Heart right ventricle (tissue), 16 donors: ENCODE measurements at regions not wholly inside any gene's neighbourhood (a gene's known extent, or its start where the extent isn't known, plus 50 kb on each side); places are given as distances from the start of the nearest gene placed in this dataset.

ENCODE experiments used
- ATAC-seq, 8 donors: fragments of 200-7000 bp; cut with Tn5 transposase; one replicate each; pipeline ENCODE4 v1.9.1; 2020; ENCODE audit warnings: mild to moderate bottlenecking in 8 of 8, moderate library complexity in 8 of 8, moderate number of reproducible peaks in 1 of 8
- DNase-seq, 2 donors: peaks; one replicate each; pipeline ENCODE4 v3.0.0-alpha.2; 2020
- H3K27ac ChIP-seq, 10 donors: fragments of 200-600 bp; sonication (generic) in 2 of 10; one replicate each; pipeline versions ENCODE4 v1.5.0 to v1.8.0; 2020 to 2022; ENCODE audit warnings: mild to moderate bottlenecking in 3 of 10
- H3K27me3 ChIP-seq, 7 donors: fragments of 200-600 bp; one replicate each; pipeline ENCODE4 v1.8.0; 2021 to 2022; ENCODE audit warnings: mild to moderate bottlenecking in 2 of 7
- H3K36me3 ChIP-seq, 9 donors: fragments of 200-600 bp; sonication (generic) in 1 of 9; one replicate each; pipeline versions ENCODE4 v1.5.0 to v1.8.0; 2020 to 2022; ENCODE audit warnings: mild to moderate bottlenecking in 2 of 9
- H3K4me1 ChIP-seq, 9 donors: fragments of 200-600 bp; sonication (generic) in 1 of 9; one replicate each; pipeline versions ENCODE4 v1.5.0 to v1.8.0; 2020 to 2022; ENCODE audit warnings: mild to moderate bottlenecking in 4 of 9
- H3K4me3 ChIP-seq, 10 donors: fragments of 200-600 bp; sonication (generic) in 2 of 10; one replicate each; pipeline versions ENCODE4 v1.5.0 to v1.8.0; 2020 to 2022; ENCODE audit warnings: mild to moderate bottlenecking in 7 of 10, moderate library complexity in 2 of 10
- H3K9me3 ChIP-seq, 11 donors: fragments of 200-600 bp in 10 of 11; sonication (generic) in 2 of 11; one replicate each; pipeline versions ENCODE4 v1.5.0 to v1.8.0; 2013 to 2022; ENCODE audit warnings: mild to moderate bottlenecking in 2 of 11, control low read depth in 1 of 11, moderate library complexity in 1 of 11
- CTCF ChIP-seq, 9 donors: fragments of 200-600 bp; sonication (generic) in 2 of 9; IDR thresholded peaks; one replicate each; pipeline versions ENCODE4 v1.5.0 to v1.8.0; 2021 to 2022; ENCODE audit warnings: antibody characterized with exemption in 9 of 9, mild to moderate bottlenecking in 5 of 9, moderate library complexity in 1 of 9
- WGBS, 2 donors: extraction: QIAGEN DNeasy Blood & Tissue Kit; methylation state at CpG; one replicate each; pipeline ENCODE4 v1.1.7; 2013; ENCODE audit warnings: inconsistent platforms in 1 of 2; 5-methylcytosine and 5-hydroxymethylcytosine counted together
- intact Hi-C, 10 donors: fragments of 100-400 bp; cut with DNase I; formaldehyde crosslinking; loops; one replicate each; pipeline versions ENCODE4 v1.11.1 to v1.14.2; 2022
- donor health status: Arrhythmogenic right ventricular cardiomyopathy.
- donor health status: ischemic (EF 13 %, LVEDD 7.1; RV severe dilation, severe dysfunction).
- donor health status: healthy with polysubstance abuse.
- donor health status: DM: no; HTN: yes; CAD: no.
- donor health status: DM: no; HTN: no; CAD: no.
- donor health status: ischemic (EF 25% LVEDD 6.9; RV normal size, moderate dysfunction).
- donor health status: ischemic (EF 25% LVEDD 5.7; RV mildly dilated, moderate dysfunction).
- donor health status: healthy.
- donor health status: DM: yes; HTN: yes; CAD: no.
- donor health status: Ischemic cardiomyopathy.
- donor health status: ischemic (EF 35%, LVEDD 5.7; RV mildly dilated, moderate dysfunction).
- donor health status: nonischemic (EF 11% LVEDD 7.7; RV severe dilation, severe dysfunction).
- donor health status: DM: yes; HTN: yes; CAD: no.
- donor health status: PGD.
- donor health status: ischemic (EF 29% LVEDD 5.4; RV normal size, mild dysfunction).
- donor health status: nonischemic (EF 23%, LVEDD 6.1; RV moderate dilation, normal function).

GRCh38 chr3:59127071-59127470 lies 77.2 kb upstream of the CFAP20DC start:
- no peaks in the 10 kb centered on the region for H3K27me3 ChIP-seq
- no peak for TF ChIP-seq CTCF (IDR thresholded peaks at IDR 0.05)
- peaks cover 0 to 3% (median 0%) of the 10 kb centered on the region in 9 donors for H3K4me1 ChIP-seq
- no peak for DNase-seq
- no peak overlapping the region for H3K27ac ChIP-seq
- intact Hi-C loops: no loop called here
- no peaks in the 10 kb centered on the region for H3K9me3 ChIP-seq
- no peak overlapping the region for H3K4me3 ChIP-seq
- no peak for ATAC-seq
- H3K36me3 ChIP-seq: no peaks in the 10 kb centered on the region

GRCh38 chr3:59126446-59126845 lies 76.6 kb upstream of the CFAP20DC start:
- H3K4me1 ChIP-seq: peaks cover 0 to 3% (median 0%) of the 10 kb centered on the region in 9 donors
- no peak overlapping the region for H3K27ac ChIP-seq
- WGBS, 2 donors: 89 to 97% methylated on average over 5 of the region's 5 CpGs
- H3K27me3 ChIP-seq: no peaks in the 10 kb centered on the region
- TF ChIP-seq CTCF (IDR thresholded peaks at IDR 0.05): no peak
- H3K36me3 ChIP-seq: no peaks in the 10 kb centered on the region
- ATAC-seq: no peak
- intact Hi-C loops: no loop called here
- no peaks in the 10 kb centered on the region for H3K9me3 ChIP-seq
- no peak for DNase-seq
- no peak overlapping the region for H3K4me3 ChIP-seq

GRCh38 chr3:59121346-59122144 lies 71.7 kb upstream of the CFAP20DC start:
- WGBS, 2 donors: 90 to 93% methylated on average over 7 of the region's 7 CpGs
- intact Hi-C loops: no loop called here
- no peak for ATAC-seq

GRCh38 chr3:59118928-59119327 lies 69.1 kb upstream of the CFAP20DC start:
- 97 to 99% methylated on average over 3 of the region's 3 CpGs for WGBS, 2 donors
- Histone ChIP-seq H3K4me3 (no peak overlapping the region), H3K36me3 (no peaks in the 10 kb centered on the region), H3K9me3 (no peaks in the 10 kb centered on the region), H3K27ac (no peak overlapping the region), H3K4me1 (no peaks in the 10 kb centered on the region), H3K27me3 (no peaks in the 10 kb centered on the region)
- TF ChIP-seq CTCF (IDR thresholded peaks at IDR 0.05): no peak
- intact Hi-C loops: no loop called here
- DNase-seq (no peak), ATAC-seq (no peak)

More at GRCh38 chr3:59121346-59122144, 71.7 kb upstream of the CFAP20DC start:
- Histone ChIP-seq H3K36me3 (no peaks in the 10 kb centered on the region), H3K4me1 (no peaks in the 10 kb centered on the region), H3K4me3 (no peak overlapping the region), H3K27me3 (no peaks in the 10 kb centered on the region), H3K27ac (no peak overlapping the region), H3K9me3 (no peaks in the 10 kb centered on the region)
- no peak for TF ChIP-seq CTCF (IDR thresholded peaks at IDR 0.05)
- no peak for DNase-seq
